ENCODE measurements at regions not wholly inside any gene's neighbourhood (a gene's known extent, or its start where the extent isn't known, plus 50 kb on each side); places are given as distances from the start of the nearest gene placed in this dataset.

GRCh38 chr1:168974611-168975010, 131.9 kb upstream of the ATP1B1 start:
- TF ChIP-seq POLR2A (IDR thresholded peaks at IDR 0.05): no peak
- TF ChIP-seq POLR2AphosphoS5 (IDR thresholded peaks at IDR 0.05; ENCODE audit: insufficient read depth in 1 of 2, low read depth in 1 of 2): no peak
